Astrocyte of the cerebellum (primary cell): ENCODE measurements at regions not wholly inside any gene's neighbourhood (a gene's known extent, or its start where the extent isn't known, plus 50 kb on each side); places are given as distances from the start of the nearest gene placed in this dataset.
A peak's percentile ranks its signal among the peaks of the same experiment; 100 is the strongest.

ENCODE experiments used
- DNase-seq: peaks from one replicate; pipeline ENCODE4 v3.0.0-alpha.2; 2011; ENCODE audit warnings: low read depth
- H3K4me3 ChIP-seq: 2 replicates; pipeline ENCODE4 v1.5.1; 2011; ENCODE audit warnings: mild to moderate bottlenecking, low read depth, low read length, moderate library complexity
- in situ Hi-C: cut with HindIII; loops from 2 replicates; pipeline ENCODE4 v1.10.0; 2017; ENCODE audit warnings: low sequenced_read_pairs
- TF ChIP-seq, protein P1 (sequence below): IDR thresholded peaks from 2 replicates; pipeline ENCODE4 v1.5.1; 2012; ENCODE audit warnings: low read length, low read depth, moderate library complexity, mild to moderate bottlenecking; ENCODE audit errors: missing control alignments

DNA sequence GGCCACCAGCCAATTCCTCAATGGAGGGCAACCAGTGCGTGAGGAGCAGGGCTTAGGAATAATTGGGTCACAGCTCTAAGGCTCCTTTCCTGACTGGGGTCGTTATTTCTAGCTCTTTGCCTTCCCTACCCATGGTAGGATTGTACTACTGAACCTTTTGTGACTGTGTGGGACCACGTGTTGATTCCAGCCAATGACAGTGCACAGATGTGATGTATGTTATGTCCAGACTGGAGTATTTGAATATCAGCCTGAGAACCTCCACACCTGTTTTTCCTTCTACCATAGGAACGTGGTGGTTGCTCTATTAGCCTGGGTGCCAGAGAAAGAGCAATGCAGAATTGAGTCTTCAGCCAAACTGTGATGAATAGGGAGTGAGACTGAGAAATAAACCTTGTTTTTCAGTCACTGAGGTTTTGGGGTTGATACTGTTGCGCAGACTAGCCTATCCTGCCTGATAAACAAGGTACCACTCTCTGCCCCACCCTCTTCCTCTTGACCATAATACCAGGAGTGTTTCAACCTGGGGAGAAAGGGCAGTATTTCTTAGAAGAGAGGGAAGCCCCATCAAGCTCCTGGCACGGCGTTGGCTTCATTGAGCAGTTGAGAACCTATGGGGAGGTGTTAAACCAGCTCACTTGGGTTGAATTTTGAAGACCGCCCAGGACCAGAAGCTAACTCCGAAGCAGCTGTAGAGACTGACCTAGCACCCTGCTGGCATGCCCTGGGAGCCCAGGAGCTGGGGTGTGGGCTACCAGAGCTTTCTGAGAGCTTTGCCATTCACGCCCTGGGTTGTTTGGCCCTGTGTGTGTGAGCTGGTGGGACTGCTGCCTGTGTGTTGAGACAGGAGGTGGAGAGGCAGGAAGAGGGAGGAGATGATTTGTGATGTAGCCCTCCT, 105.5 kb upstream of the BACH2 start:
- in situ Hi-C loops: no loop called here
- no peak for DNase-seq
- no peak overlapping the region for H3K4me3 ChIP-seq
- TF ChIP-seq, protein P1, sequence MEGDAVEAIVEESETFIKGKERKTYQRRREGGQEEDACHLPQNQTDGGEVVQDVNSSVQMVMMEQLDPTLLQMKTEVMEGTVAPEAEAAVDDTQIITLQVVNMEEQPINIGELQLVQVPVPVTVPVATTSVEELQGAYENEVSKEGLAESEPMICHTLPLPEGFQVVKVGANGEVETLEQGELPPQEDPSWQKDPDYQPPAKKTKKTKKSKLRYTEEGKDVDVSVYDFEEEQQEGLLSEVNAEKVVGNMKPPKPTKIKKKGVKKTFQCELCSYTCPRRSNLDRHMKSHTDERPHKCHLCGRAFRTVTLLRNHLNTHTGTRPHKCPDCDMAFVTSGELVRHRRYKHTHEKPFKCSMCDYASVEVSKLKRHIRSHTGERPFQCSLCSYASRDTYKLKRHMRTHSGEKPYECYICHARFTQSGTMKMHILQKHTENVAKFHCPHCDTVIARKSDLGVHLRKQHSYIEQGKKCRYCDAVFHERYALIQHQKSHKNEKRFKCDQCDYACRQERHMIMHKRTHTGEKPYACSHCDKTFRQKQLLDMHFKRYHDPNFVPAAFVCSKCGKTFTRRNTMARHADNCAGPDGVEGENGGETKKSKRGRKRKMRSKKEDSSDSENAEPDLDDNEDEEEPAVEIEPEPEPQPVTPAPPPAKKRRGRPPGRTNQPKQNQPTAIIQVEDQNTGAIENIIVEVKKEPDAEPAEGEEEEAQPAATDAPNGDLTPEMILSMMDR: no peak

DNA sequence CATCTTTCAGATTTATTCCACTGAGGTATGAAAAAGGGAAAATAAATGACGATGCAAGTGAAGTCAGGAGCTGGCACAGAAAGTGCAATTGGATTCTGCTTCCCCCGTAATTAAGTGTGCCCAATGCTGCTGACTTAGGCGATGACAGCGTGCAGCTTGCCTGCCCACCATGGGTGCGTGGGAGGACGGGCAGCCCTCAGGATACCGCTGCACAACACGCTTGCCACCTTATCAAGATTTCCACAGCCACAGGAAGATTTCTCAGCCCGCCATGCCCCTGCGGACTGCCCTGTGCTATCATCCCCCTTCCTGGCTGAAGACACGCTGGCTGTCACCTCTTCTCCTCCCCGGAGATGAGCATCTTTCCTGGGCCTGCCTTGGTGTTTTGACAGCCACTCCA, 103.3 kb upstream of the BACH2 start:
- no peak for DNase-seq
- H3K4me3 ChIP-seq: no peak overlapping the region
- TF ChIP-seq, protein P1: no peak
- in situ Hi-C loops: no loop called here

DNA sequence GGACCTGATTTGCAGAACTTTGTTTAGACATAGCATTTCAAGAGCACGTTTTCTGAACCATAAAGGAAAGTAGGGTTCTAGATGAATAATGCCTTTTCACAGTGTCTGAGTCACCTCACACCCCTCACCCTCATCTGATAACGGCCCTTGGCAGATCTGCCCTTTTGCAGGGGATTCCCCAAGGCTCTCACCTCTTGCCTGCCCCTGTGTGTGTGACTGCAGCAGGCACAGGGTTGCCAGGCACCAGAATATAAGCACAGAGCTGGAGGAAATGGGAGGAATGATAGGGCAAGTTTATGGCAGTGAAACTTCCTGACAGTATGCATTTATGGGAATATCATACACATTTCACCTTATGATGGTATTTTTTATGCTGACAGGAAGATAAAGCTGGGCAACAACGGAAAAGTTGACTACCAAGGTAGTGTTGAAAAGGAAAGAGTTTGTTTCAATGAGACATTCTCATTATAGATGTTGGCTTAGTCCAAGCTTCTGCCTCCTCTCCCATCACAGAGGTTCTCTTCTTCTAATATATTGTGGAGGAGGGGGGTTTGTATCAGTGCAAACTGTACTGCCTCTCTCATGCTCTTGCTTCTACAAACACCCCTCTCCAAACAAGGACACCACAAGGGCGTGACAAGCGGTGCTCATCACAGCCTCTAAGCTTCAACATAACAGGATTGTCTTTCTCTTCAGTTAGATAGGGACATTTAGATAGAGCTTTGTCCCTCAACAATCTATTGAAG, 101.5 kb upstream of the BACH2 start:
- no peak overlapping the region for H3K4me3 ChIP-seq
- TF ChIP-seq, protein P1: no peak
- DNase-seq: no peak

DNA sequence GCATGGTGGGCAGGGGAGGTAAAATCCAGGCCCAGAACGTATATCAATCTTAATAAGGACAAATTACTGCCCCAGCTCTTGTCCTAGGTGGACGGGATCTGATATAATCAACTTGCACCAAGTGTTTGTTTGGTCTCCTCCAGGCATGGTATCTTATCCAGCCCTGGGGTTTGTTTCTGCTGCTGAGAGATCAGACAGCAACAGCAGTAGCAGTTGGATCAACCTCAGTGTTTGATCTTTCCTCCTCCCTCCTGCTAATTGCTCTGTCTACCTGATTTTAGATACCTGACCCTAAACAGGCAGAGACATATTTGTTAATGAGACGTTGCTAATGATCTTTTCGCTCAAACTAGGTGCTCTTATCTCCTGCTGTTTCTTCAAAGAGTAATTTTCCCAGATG, 100.4 kb upstream of the BACH2 start:
- in situ Hi-C loops: no loop called here

More for the DNA sequence above, 101.5 kb upstream of the BACH2 start:
- in situ Hi-C loops: no loop called here

DNA sequence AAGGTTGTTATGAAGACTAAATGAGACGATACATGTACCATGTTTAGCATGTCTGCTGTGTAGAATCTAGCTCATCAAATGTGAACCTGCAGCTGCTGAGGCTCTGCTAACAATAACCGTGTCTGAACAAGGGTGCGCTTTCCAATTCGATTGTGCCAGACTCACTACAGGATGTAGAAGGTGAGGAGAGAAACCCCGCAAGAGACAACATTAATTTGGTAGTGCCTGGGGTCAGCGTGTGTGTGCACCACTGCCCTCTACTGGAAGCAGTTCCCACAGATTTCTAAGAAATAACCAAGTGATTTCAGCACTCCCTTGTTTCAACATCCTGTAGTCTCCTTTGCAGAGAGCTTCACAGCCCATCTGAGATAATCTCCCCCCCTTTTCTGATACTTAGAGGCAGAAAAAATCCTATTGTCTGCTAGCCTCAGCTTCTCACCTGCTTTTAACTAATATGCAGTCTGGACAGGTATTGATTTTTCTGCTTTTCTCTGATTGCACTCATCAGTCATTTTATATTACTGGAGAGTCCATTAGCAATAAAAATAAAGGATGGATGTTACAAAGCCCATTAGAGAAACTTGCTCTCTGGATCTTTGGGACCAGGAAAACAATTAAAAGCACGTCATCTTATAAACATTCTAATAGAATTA, 96.7 kb upstream of the BACH2 start:
- H3K4me3 ChIP-seq: no peak overlapping the region
- in situ Hi-C loops: no loop called here
- TF ChIP-seq, protein P1: peak; percentile 82
- no peak for DNase-seq

More for the DNA sequence above, 100.4 kb upstream of the BACH2 start:
- TF ChIP-seq, protein P1: no peak
- no peak overlapping the region for H3K4me3 ChIP-seq
- no peak for DNase-seq

DNA sequence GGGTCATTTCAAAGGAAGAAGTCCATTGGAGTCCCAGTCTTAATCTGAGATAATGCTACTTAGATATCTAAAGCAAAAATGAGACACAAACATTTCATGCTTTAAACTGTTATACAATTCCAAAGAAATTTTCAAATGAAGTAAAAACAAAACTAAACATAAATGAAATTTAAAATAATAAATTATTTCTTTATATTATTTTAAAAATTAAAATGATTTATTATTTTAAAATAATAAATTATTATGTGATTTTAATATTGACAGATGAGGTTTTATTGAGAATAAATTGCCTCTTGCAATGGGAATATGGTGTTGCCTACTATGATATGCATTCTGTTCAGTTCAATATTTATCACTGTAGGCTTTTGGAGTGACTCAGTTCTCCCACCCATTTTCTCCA, 93.7 kb upstream of the BACH2 start:
- no peak for DNase-seq
- no peak overlapping the region for H3K4me3 ChIP-seq
- TF ChIP-seq, protein P1: no peak
- in situ Hi-C loops: no loop called here
